Chondrocyte (in vitro differentiated cells): ENCODE measurements at regions not wholly inside any gene's neighbourhood (a gene's known extent, or its start where the extent isn't known, plus 50 kb on each side); places are given as distances from the start of the nearest gene placed in this dataset.

ENCODE experiments used
- DNase-seq: peaks from one replicate; pipeline ENCODE4 v3.0.0; 2021; ENCODE audit warnings: mixed read lengths, low spot score
- H3K27ac Mint-ChIP-seq: one replicate; pipeline ENCODE4 v1.8.0; 2021; ENCODE audit warnings: mild to moderate bottlenecking, moderate library complexity, mixed read lengths; ENCODE audit not compliant: unreplicated experiment
- H3K27me3 Mint-ChIP-seq: 2 replicates; pipeline ENCODE4 v1.8.0; 2021; ENCODE audit warnings: low read depth, mixed read lengths
- H3K36me3 Mint-ChIP-seq: 2 replicates; pipeline ENCODE4 v1.8.0; 2021; ENCODE audit warnings: low read depth, mixed read lengths
- H3K4me1 Mint-ChIP-seq: 2 replicates; pipeline ENCODE4 v1.8.0; 2021; ENCODE audit warnings: low read depth, mild to moderate bottlenecking, mixed read lengths
- H3K4me3 Mint-ChIP-seq: one replicate; pipeline ENCODE4 v1.8.0; 2021; ENCODE audit warnings: mild to moderate bottlenecking, moderate library complexity, mixed read lengths; ENCODE audit not compliant: unreplicated experiment
- H3K9me3 Mint-ChIP-seq: 2 replicates; pipeline ENCODE4 v1.8.0; 2021; ENCODE audit warnings: low read depth, mixed read lengths
- TF ChIP-seq, protein P1 (sequence below): fragments of 200-600 bp; sonication (generic); IDR thresholded peaks from 2 replicates; pipeline ENCODE4 v1.5.0; 2021; ENCODE audit warnings: antibody characterized with exemption, mild to moderate bottlenecking, moderate library complexity

DNA sequence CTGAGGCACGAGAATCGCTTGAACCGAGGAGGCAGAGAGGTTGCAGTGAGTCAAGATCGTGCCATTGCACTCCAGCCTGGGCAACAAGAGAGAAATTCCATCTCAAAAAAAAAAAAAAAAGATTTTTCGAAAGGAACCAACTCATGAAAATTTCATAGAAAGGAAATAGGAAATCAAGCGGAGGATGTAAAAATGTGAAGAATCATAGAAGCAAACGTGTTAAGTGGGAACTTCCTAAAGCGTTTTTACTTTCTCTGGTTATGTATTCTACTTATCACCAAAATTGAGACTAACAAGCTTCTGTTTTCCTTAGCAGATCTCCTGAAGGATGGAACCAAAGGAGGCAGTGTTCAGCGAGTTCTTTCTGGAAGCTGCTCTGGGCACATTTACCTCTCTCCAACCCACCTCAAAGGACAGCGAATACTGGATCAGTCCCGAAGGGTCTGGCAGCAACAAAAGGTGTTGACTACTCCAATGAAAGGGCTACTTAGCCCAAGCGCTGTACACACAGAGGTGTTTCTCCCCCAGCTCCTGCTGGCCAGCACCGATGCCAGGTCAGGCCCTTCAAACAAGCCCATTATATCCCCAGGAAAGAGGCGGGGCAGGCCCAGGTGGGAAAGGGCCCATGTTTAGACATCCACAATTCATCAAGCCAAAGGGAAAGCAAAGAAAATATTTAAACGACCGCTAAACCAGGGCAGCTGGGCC, 327.5 kb upstream of the JARID2 start:
- no peaks in the 10 kb centered on the region for H3K9me3 Mint-ChIP-seq
- H3K4me1 Mint-ChIP-seq = peaks cover 14% of the 10 kb centered on the region
- no peak for DNase-seq
- TF ChIP-seq, protein P1, sequence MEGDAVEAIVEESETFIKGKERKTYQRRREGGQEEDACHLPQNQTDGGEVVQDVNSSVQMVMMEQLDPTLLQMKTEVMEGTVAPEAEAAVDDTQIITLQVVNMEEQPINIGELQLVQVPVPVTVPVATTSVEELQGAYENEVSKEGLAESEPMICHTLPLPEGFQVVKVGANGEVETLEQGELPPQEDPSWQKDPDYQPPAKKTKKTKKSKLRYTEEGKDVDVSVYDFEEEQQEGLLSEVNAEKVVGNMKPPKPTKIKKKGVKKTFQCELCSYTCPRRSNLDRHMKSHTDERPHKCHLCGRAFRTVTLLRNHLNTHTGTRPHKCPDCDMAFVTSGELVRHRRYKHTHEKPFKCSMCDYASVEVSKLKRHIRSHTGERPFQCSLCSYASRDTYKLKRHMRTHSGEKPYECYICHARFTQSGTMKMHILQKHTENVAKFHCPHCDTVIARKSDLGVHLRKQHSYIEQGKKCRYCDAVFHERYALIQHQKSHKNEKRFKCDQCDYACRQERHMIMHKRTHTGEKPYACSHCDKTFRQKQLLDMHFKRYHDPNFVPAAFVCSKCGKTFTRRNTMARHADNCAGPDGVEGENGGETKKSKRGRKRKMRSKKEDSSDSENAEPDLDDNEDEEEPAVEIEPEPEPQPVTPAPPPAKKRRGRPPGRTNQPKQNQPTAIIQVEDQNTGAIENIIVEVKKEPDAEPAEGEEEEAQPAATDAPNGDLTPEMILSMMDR = no peak
- H3K27ac Mint-ChIP-seq = no peak overlapping the region
- no peak overlapping the region for H3K4me3 Mint-ChIP-seq
- H3K27me3 Mint-ChIP-seq = peaks cover 1% of the 10 kb centered on the region
- no peaks in the 10 kb centered on the region for H3K36me3 Mint-ChIP-seq

DNA sequence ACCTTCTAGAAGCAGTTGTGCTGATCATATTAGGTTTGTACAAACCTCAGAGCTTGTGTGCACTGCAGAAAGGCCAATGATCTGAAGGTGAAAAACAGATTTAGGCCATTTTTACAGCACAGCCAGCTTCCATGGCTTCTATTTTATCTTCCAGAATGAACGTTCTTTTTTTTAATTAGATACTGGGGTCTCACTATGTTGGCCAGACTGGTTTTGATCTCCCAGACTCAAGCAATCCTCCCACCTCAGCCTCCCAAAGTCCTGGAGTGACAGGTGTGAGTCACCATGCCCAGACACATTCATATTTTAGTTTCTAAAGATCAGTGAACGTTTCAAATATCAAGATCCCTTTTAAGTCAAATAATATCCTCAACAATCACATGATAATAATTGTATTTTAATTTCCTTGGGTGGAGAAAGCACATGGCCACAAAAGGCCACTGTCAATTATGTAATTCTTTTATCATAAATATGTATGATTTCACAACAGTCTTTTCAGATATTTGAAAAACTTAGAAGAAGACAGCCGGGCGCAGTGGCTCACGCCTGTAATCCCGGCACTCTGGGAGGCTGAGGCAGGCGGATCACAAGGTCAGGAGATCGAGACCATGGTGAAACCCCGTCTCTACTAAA, 326.7 kb upstream of the JARID2 start:
- H3K36me3 Mint-ChIP-seq = no peaks in the 10 kb centered on the region
- H3K27me3 Mint-ChIP-seq = peaks cover 1% of the 10 kb centered on the region
- TF ChIP-seq, protein P1 = no peak
- no peak overlapping the region for H3K27ac Mint-ChIP-seq
- no peak overlapping the region for H3K4me3 Mint-ChIP-seq
- no peaks in the 10 kb centered on the region for H3K9me3 Mint-ChIP-seq
- no peak for DNase-seq
- H3K4me1 Mint-ChIP-seq = peaks cover 14% of the 10 kb centered on the region

DNA sequence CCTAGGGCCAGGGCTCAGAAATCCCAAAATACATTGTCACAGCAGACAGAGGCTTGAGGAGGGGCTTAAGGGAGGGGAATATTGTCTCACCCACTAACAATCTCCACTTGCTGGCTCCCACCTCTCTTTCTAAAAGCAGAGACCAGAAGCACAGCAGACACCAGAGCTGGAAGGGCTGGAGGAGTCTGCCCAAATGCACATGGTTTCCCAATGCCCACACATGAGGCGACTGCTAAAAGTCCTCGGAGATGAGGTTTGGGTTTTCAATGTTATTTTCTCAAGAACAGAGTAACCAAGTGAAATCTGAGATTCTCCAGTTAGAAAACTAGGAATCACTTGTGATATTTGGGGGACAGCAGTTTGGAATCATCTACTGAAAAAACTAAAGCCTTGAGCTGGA, 325.6 kb upstream of the JARID2 start:
- TF ChIP-seq, protein P1 = no peak
- Mint-ChIP-seq H3K27me3 (peaks cover 1% of the 10 kb centered on the region), H3K4me1 (peaks cover 25% of the 10 kb centered on the region), H3K9me3 (no peaks in the 10 kb centered on the region), H3K4me3 (no peak overlapping the region), H3K27ac (no peak overlapping the region), H3K36me3 (no peaks in the 10 kb centered on the region)
- no peak for DNase-seq

DNA sequence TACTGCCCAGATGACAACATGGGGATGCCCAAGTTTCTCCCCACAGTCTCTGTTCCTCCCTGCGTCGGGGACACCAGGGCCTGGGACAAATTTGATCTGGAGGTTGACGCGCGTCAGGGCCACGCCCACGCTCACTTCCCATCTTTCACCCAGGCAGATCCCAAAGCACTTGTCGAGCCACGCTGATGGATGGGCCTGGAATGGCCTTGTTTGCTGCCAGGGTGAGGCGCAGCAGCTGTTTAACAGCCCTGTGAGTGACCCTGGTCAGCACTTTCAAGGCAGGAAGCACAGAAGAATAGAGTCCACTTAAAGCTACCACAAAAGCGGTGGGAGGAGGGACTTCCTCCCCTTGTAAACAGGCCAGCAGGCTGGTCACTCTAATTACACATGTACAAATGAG, 324.7 kb upstream of the JARID2 start:
- no peak for DNase-seq
- Mint-ChIP-seq H3K27ac (no peak overlapping the region), H3K9me3 (no peaks in the 10 kb centered on the region), H3K36me3 (no peaks in the 10 kb centered on the region), H3K4me3 (no peak overlapping the region), H3K4me1 (peaks cover 29% of the 10 kb centered on the region), H3K27me3 (peaks cover 1% of the 10 kb centered on the region)
- TF ChIP-seq, protein P1 = no peak

DNA sequence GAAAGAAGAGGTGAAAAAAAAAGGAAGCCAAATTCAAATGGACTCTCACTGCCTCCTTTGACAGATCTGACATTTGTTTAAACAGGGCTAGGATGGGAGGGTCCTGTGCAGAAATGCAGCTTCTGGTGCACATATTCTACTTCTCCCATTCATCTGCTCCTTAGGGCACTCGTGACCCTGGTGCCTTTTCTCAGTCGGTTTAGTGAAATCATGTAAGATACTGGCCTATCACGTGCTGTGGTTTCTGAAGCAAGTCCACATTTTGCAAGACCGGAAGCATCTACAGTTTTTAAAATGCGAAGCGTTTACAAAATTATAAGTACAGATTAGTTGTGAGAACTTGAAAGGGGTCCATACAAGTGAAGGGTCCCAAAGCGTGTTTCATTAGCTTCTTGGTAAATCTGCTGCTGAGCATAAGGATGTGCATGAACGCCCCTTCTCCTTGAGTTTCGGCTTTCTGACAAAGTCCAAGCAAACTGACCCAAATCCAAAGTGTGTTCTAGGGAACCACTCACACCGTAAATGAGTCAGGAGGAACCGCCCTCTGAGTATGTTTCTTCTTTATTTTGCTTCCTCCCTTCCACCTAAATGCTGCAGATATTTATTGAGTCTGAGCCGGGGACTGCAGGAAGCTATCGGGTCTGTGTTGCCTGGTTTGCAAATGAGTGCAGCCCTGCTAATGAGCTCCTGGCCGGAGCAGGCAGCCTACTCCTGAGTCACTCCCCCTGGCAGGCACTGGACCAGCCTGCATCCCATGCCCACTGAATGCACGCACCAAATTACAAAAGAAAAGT, 323.8 kb upstream of the JARID2 start:
- no peak for DNase-seq
- H3K4me1 Mint-ChIP-seq = peaks cover 21% of the 10 kb centered on the region
- H3K36me3 Mint-ChIP-seq = no peaks in the 10 kb centered on the region
- no peak overlapping the region for H3K27ac Mint-ChIP-seq
- H3K27me3 Mint-ChIP-seq = peaks cover 1% of the 10 kb centered on the region
- TF ChIP-seq, protein P1 = no peak
- H3K9me3 Mint-ChIP-seq = no peaks in the 10 kb centered on the region
- no peak overlapping the region for H3K4me3 Mint-ChIP-seq
